Keratinocyte (primary cell): ENCODE measurements at regions not wholly inside any gene's neighbourhood (a gene's known extent, or its start where the extent isn't known, plus 50 kb on each side); places are given as distances from the start of the nearest gene placed in this dataset.

Source experiments
- DNase-seq: peaks from one replicate; pipeline ENCODE4 v3.0.0-alpha.2; 2011; ENCODE audit warnings: low read depth, missing footprints, low spot score
- FAIRE-seq: peaks from 2 replicates; lab custom pipeline; 2011; peaks lifted over from hg19 to GRCh38; lab: Jason Lieb, UNC
- H2AFZ ChIP-seq: 2 replicates; pipeline ENCODE4 v1.6.0; 2012; ENCODE audit warnings: low read length, control low read depth, inconsistent platforms; ENCODE audit not compliant: control insufficient read depth
- H3K27ac ChIP-seq: 2 replicates; pipeline ENCODE4 v1.5.1; 2011; ENCODE audit warnings: low read length; ENCODE audit not compliant: control insufficient read depth, insufficient read depth
- H3K27me3 ChIP-seq: 3 replicates; pipeline ENCODE4 v1.6.0; 2011; ENCODE audit warnings: low read length; ENCODE audit not compliant: control insufficient read depth, insufficient read depth; ENCODE audit errors: extremely low read depth
- H3K36me3 ChIP-seq, 2 experiments: 2 replicates in 1 of 2; 3 replicates in 1 of 2; pipeline ENCODE4 v1.5.1; 2011; ENCODE audit warnings: low read length in 2 of 2, mild to moderate bottlenecking in 1 of 2; ENCODE audit not compliant: control insufficient read depth in 2 of 2, insufficient read depth in 2 of 2; ENCODE audit errors: extremely low read depth in 1 of 2
- H3K4me1 ChIP-seq: 3 replicates; pipeline ENCODE4 v1.5.1; 2011; ENCODE audit warnings: low read length; ENCODE audit not compliant: control insufficient read depth, insufficient read depth; ENCODE audit errors: extremely low read depth
- H3K4me2 ChIP-seq: 3 replicates; pipeline ENCODE4 v1.6.0; 2011; ENCODE audit warnings: low read depth, low read length; ENCODE audit not compliant: control insufficient read depth, insufficient read depth; ENCODE audit errors: extremely low read depth
- H3K4me3 ChIP-seq, 3 experiments: fragments of 200-600 bp in 1 of 3; sonication (generic) in 1 of 3; 2 replicates in 2 of 3; 3 replicates in 1 of 3; pipeline ENCODE4 v1.5.1; 2011 to 2016; ENCODE audit warnings: low read length in 3 of 3, mild to moderate bottlenecking in 3 of 3, control low read depth in 2 of 3, inconsistent platforms in 1 of 3, low read depth in 1 of 3, mixed read lengths in 1 of 3, mixed run types in 1 of 3, moderate library complexity in 1 of 3; ENCODE audit not compliant: control insufficient read depth in 2 of 3, insufficient read depth in 2 of 3; ENCODE audit errors: extremely low read depth in 1 of 3
- H3K79me2 ChIP-seq: 2 replicates; pipeline ENCODE4 v1.6.0; 2012; ENCODE audit warnings: low read length; ENCODE audit not compliant: control insufficient read depth, insufficient read depth
- H3K9ac ChIP-seq: 3 replicates; pipeline ENCODE4 v1.6.0; 2011; ENCODE audit warnings: low read length; ENCODE audit not compliant: control insufficient read depth, insufficient read depth; ENCODE audit errors: extremely low read depth
- H3K9me1 ChIP-seq: 3 replicates; pipeline ENCODE4 v1.6.0; 2011; ENCODE audit warnings: low read length; ENCODE audit not compliant: control insufficient read depth, insufficient read depth; ENCODE audit errors: extremely low read depth
- H3K9me3 ChIP-seq: 2 replicates; pipeline ENCODE4 v1.5.1; 2012; ENCODE audit warnings: low read depth, low read length; ENCODE audit not compliant: control insufficient read depth
- H4K20me1 ChIP-seq: 3 replicates; pipeline ENCODE4 v1.6.0; 2011; ENCODE audit warnings: low read length; ENCODE audit not compliant: control insufficient read depth, insufficient read depth; ENCODE audit errors: extremely low read depth
- EZH2 ChIP-seq: IDR thresholded peaks from one replicate; pipeline ENCODE4 v1.6.1; 2012; ENCODE audit warnings: inconsistent platforms, mild to moderate bottlenecking, low read length, moderate library complexity
- dilution Hi-C: fragments of 300-500 bp; cut with MboI; formaldehyde crosslinking; loops from one replicate; pipeline ENCODE4 v1.7.0; 2020; ENCODE audit warnings: low sequenced_read_pairs; ENCODE audit not compliant: extremely low pct_ligation_motif_present
- TF ChIP-seq, protein P1 (sequence below), 3 experiments: IDR thresholded peaks in 1 of 3; conservative IDR thresholded peaks in 1 of 3; optimal IDR thresholded peaks in 1 of 3; 2 replicates in 2 of 3; 3 replicates in 1 of 3; pipeline versions ENCODE3 to v1.5.1; 2011; ENCODE audit warnings: low read length in 3 of 3, mild to moderate bottlenecking in 3 of 3, moderate library complexity in 2 of 3, control low read depth in 1 of 3, inconsistent platforms in 1 of 3; ENCODE audit not compliant: insufficient read depth in 2 of 3; ENCODE audit errors: extremely low read depth in 1 of 3

DNA sequence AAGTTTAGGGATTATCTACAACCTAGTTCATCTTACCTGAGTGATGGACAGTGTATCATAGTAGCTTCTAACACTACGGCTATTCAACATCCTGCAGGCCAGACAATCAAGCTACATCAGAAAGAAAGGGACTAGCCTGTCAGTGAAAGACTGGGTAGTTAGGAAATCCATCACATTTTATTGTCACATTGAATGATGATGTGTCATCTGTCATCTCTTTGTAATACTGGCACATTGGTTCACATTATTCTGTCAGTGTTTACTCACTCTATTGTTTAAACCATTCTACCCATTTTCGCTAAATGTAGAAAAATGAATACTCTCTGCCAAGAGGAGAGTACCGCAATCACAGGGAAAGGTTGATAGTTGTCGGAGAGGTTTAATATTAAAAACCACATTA lies 1155.8 kb downstream of the TUSC7 start:
- TF ChIP-seq, protein P1, sequence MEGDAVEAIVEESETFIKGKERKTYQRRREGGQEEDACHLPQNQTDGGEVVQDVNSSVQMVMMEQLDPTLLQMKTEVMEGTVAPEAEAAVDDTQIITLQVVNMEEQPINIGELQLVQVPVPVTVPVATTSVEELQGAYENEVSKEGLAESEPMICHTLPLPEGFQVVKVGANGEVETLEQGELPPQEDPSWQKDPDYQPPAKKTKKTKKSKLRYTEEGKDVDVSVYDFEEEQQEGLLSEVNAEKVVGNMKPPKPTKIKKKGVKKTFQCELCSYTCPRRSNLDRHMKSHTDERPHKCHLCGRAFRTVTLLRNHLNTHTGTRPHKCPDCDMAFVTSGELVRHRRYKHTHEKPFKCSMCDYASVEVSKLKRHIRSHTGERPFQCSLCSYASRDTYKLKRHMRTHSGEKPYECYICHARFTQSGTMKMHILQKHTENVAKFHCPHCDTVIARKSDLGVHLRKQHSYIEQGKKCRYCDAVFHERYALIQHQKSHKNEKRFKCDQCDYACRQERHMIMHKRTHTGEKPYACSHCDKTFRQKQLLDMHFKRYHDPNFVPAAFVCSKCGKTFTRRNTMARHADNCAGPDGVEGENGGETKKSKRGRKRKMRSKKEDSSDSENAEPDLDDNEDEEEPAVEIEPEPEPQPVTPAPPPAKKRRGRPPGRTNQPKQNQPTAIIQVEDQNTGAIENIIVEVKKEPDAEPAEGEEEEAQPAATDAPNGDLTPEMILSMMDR (optimal IDR thresholded peaks at IDR 0.05 in 1 of 3, IDR thresholded peaks at IDR 0.05 in 1 of 3, conservative IDR thresholded peaks at IDR 0.05 in 1 of 3; ENCODE audit: extremely low read depth in 1 of 3, insufficient read depth in 2 of 3, low read length in 3 of 3): no peak
- TF ChIP-seq EZH2: no peak
- H4K20me1 ChIP-seq: no peaks in the 10 kb centered on the region
- H3K9me3 ChIP-seq: no peaks in the 10 kb centered on the region
- no peaks in the 10 kb centered on the region for H3K79me2 ChIP-seq
- H3K27ac ChIP-seq: no peak overlapping the region
- no peaks in the 10 kb centered on the region for H3K4me1 ChIP-seq
- no peak overlapping the region for H3K4me3 ChIP-seq
- dilution Hi-C loops: no loop called here
- H3K27me3 ChIP-seq: no peaks in the 10 kb centered on the region
- DNase-seq (no peak), FAIRE-seq (no peak)
- no peaks in the 10 kb centered on the region for H3K9me1 ChIP-seq
- H3K4me2 ChIP-seq: no peak overlapping the region
- H3K36me3 ChIP-seq: no peaks in the 10 kb centered on the region
- no peak overlapping the region for H2AFZ ChIP-seq
- H3K9ac ChIP-seq: no peak overlapping the region

DNA sequence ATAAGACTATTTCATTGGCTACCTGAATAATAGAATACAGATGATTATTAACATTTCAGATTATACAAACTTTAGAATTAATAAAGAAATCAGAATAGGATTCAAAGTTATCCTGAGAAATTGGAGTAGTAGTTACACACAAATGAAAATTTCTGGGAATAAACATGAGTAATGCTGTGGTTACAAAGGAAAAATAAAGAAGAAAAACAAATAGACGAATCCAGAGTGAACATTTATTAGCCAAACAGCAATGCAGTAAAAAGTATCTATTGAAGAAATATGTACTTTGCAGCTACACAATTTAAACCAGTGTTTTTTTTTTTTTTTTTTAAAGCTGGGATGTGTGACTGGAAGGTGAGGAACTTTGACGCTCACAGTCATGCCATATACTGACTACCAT lies 1159.2 kb downstream of the TUSC7 start:
- FAIRE-seq (no peak), DNase-seq (no peak)
- dilution Hi-C loops: no loop called here
- H3K79me2 ChIP-seq: no peaks in the 10 kb centered on the region
- no peaks in the 10 kb centered on the region for H3K36me3 ChIP-seq
- H3K27me3 ChIP-seq: no peaks in the 10 kb centered on the region
- no peaks in the 10 kb centered on the region for H4K20me1 ChIP-seq
- H3K9ac ChIP-seq: no peak overlapping the region
- no peaks in the 10 kb centered on the region for H3K4me1 ChIP-seq
- no peak overlapping the region for H2AFZ ChIP-seq
- TF ChIP-seq, protein P1 (optimal IDR thresholded peaks at IDR 0.05 in 1 of 3, IDR thresholded peaks at IDR 0.05 in 1 of 3, conservative IDR thresholded peaks at IDR 0.05 in 1 of 3; ENCODE audit: extremely low read depth in 1 of 3, insufficient read depth in 2 of 3, low read length in 3 of 3): no peak
- no peak for TF ChIP-seq EZH2
- no peak overlapping the region for H3K4me3 ChIP-seq
- H3K27ac ChIP-seq: no peak overlapping the region
- no peaks in the 10 kb centered on the region for H3K9me3 ChIP-seq
- H3K9me1 ChIP-seq: no peaks in the 10 kb centered on the region
- H3K4me2 ChIP-seq: no peak overlapping the region
